ENCODE measurements at regions not wholly inside any gene's neighbourhood (a gene's known extent, or its start where the extent isn't known, plus 50 kb on each side); places are given as distances from the start of the nearest gene placed in this dataset.
"Not testable (repeated sequence)": the region's sequence is repeated elsewhere in the genome, so short reads cannot be mapped to it uniquely, and the experiment has no call there.

- Histone ChIP-seq H3K36me3 (ENCODE audit: insufficient read depth) (no peaks in the 10 kb centered on the region), H4K20me1 (ENCODE audit: insufficient read depth) (no peaks in the 10 kb centered on the region), H3K4me1 (ENCODE audit: low read depth, poor library complexity, severe bottlenecking) (no peaks in the 10 kb centered on the region), H3K9ac (no peak overlapping the region), H3K4me2 (no peak overlapping the region), H2AFZ (ENCODE audit: low read depth) (no peak overlapping the region), H3K4me3 (IDR thresholded peaks at IDR 0.05; ENCODE audit: insufficient read depth, low read depth, low read length) (no peak overlapping the region), H3K27me3 (ENCODE audit: insufficient read depth, low read depth) (no peaks in the 10 kb centered on the region), H3K27ac (no peak overlapping the region), H3K79me2 (ENCODE audit: insufficient read depth, low read depth) (no peaks in the 10 kb centered on the region)
- TF ChIP-seq CTCF (conservative IDR thresholded peaks at IDR 0.05; ENCODE audit: low read depth, low read length): no peak
Measured at GRCh38 chr3:69659180-69659910, 79.9 kb upstream of the MITF start.

- no peak overlapping the region for H3K4me3 ChIP-seq (IDR thresholded peaks at IDR 0.05; ENCODE audit: insufficient read depth, low read depth, low read length)
- no peak for TF ChIP-seq CTCF (conservative IDR thresholded peaks at IDR 0.05; ENCODE audit: low read depth, low read length)
Measured at GRCh38 chr3:69658514-69659140, 80.6 kb upstream of the MITF start.

GRCh38 chr3:69657030-69657429, 82.2 kb upstream of the MITF start:
- not testable (repeated sequence) for H3K27ac ChIP-seq; H4K20me1 ChIP-seq (ENCODE audit: insufficient read depth); H3K9ac ChIP-seq; H3K4me1 ChIP-seq (ENCODE audit: low read depth, poor library complexity, severe bottlenecking); H3K27me3 ChIP-seq (ENCODE audit: insufficient read depth, low read depth); H2AFZ ChIP-seq (ENCODE audit: low read depth); H3K4me2 ChIP-seq; H3K36me3 ChIP-seq (ENCODE audit: insufficient read depth); H3K4me3 ChIP-seq (IDR thresholded peaks at IDR 0.05; ENCODE audit: insufficient read depth, low read depth, low read length); H3K79me2 ChIP-seq (ENCODE audit: insufficient read depth, low read depth)

More at GRCh38 chr3:69658514-69659140, 80.6 kb upstream of the MITF start:
- Histone ChIP-seq H3K36me3 (ENCODE audit: insufficient read depth) (no peaks in the 10 kb centered on the region), H3K9ac (no peak overlapping the region), H4K20me1 (ENCODE audit: insufficient read depth) (no peaks in the 10 kb centered on the region), H3K27me3 (ENCODE audit: insufficient read depth, low read depth) (no peaks in the 10 kb centered on the region), H3K4me1 (ENCODE audit: low read depth, poor library complexity, severe bottlenecking) (no peaks in the 10 kb centered on the region), H3K79me2 (ENCODE audit: insufficient read depth, low read depth) (no peaks in the 10 kb centered on the region), H3K4me2 (no peak overlapping the region), H2AFZ (ENCODE audit: low read depth) (no peak overlapping the region), H3K27ac (no peak overlapping the region)

GRCh38 chr3:69651765-69652164, 87.5 kb upstream of the MITF start:
- Histone ChIP-seq H3K4me1 (ENCODE audit: low read depth, poor library complexity, severe bottlenecking) (no peaks in the 10 kb centered on the region), H3K27me3 (ENCODE audit: insufficient read depth, low read depth) (no peaks in the 10 kb centered on the region), H3K36me3 (ENCODE audit: insufficient read depth) (no peaks in the 10 kb centered on the region), H2AFZ (ENCODE audit: low read depth) (no peak overlapping the region), H3K27ac (no peak overlapping the region), H4K20me1 (ENCODE audit: insufficient read depth) (no peaks in the 10 kb centered on the region), H3K79me2 (ENCODE audit: insufficient read depth, low read depth) (no peaks in the 10 kb centered on the region), H3K4me2 (no peak overlapping the region), H3K9ac (no peak overlapping the region), H3K4me3 (IDR thresholded peaks at IDR 0.05; ENCODE audit: insufficient read depth, low read depth, low read length) (no peak overlapping the region)
- no peak for TF ChIP-seq CTCF (conservative IDR thresholded peaks at IDR 0.05; ENCODE audit: low read depth, low read length)

- no peaks in the 10 kb centered on the region for H4K20me1 ChIP-seq (ENCODE audit: insufficient read depth)
- H3K4me2 ChIP-seq: no peak overlapping the region
- no peak for TF ChIP-seq CTCF (conservative IDR thresholded peaks at IDR 0.05; ENCODE audit: low read depth, low read length)
- H3K9ac ChIP-seq: no peak overlapping the region
- no peaks in the 10 kb centered on the region for H3K79me2 ChIP-seq (ENCODE audit: insufficient read depth, low read depth)
- no peaks in the 10 kb centered on the region for H3K4me1 ChIP-seq (ENCODE audit: low read depth, poor library complexity, severe bottlenecking)
- no peak overlapping the region for H3K4me3 ChIP-seq (IDR thresholded peaks at IDR 0.05; ENCODE audit: insufficient read depth, low read depth, low read length)
- no peaks in the 10 kb centered on the region for H3K27me3 ChIP-seq (ENCODE audit: insufficient read depth, low read depth)
- no peaks in the 10 kb centered on the region for H3K36me3 ChIP-seq (ENCODE audit: insufficient read depth)
- H3K27ac ChIP-seq: no peak overlapping the region
- H2AFZ ChIP-seq (ENCODE audit: low read depth): no peak overlapping the region
Measured at GRCh38 chr3:69650066-69650419, 89.2 kb upstream of the MITF start.

Measured in KMS-11 (cell line).